WTC11 (cell line): ENCODE measurements at regions not wholly inside any gene's neighbourhood (a gene's known extent, or its start where the extent isn't known, plus 50 kb on each side); places are given as distances from the start of the nearest gene placed in this dataset.
"Not testable (repeated sequence)": the region's sequence is repeated elsewhere in the genome, so short reads cannot be mapped to it uniquely, and the experiment has no call there.

Source experiments
- ATAC-seq: fragments of 200-7000 bp; cut with Tn5 transposase; 2 replicates; pipeline ENCODE4 v1.10.0; 2021; ENCODE audit warnings: mild to moderate bottlenecking, moderate library complexity
- CTCF ChIA-PET: fragments of 300-600 bp; sonication (Branson Sonifier 250); formaldehyde crosslinking; loops from one replicate; lab custom pipeline; 2021; ENCODE audit warnings: antibody characterized with exemption; lab: Charles Lee
- POLR2A ChIA-PET: fragments of 350-600 bp; sonication (Branson Sonifier 250); formaldehyde crosslinking; loops from one replicate; lab custom pipeline; 2021; ENCODE audit warnings: antibody characterized with exemption; lab: Charles Lee
- DNase-seq: peaks from one replicate; pipeline ENCODE4 v3.0.0; 2021; ENCODE audit warnings: low spot score
- H3K27ac Mint-ChIP-seq: 2 replicates; pipeline ENCODE4 v1.8.0; 2021; ENCODE audit warnings: mixed read lengths
- H3K27me3 Mint-ChIP-seq: 2 replicates; pipeline ENCODE4 v1.8.0; 2021; ENCODE audit warnings: low read depth, mild to moderate bottlenecking, moderate library complexity, mixed read lengths
- H3K36me3 Mint-ChIP-seq: 2 replicates; pipeline ENCODE4 v1.8.0; 2021; ENCODE audit warnings: mixed read lengths
- H3K4me1 Mint-ChIP-seq: 2 replicates; pipeline ENCODE4 v1.8.0; 2022; ENCODE audit warnings: mixed read lengths
- H3K4me3 Mint-ChIP-seq: 2 replicates; pipeline ENCODE4 v1.8.0; 2021; ENCODE audit warnings: mild to moderate bottlenecking, moderate library complexity, mixed read lengths
- H3K9me3 Mint-ChIP-seq: 2 replicates; pipeline ENCODE4 v1.8.0; 2021; ENCODE audit warnings: mixed read lengths
- CREB1 ChIP-seq: sonication (generic); formaldehyde crosslinking; IDR thresholded peaks from 2 replicates; pipeline ENCODE4 v1.8.0; 2023; ENCODE audit warnings: mild to moderate bottlenecking, missing genetic modification reagents
- CREM ChIP-seq: sonication (generic); formaldehyde crosslinking; IDR thresholded peaks from 2 replicates; pipeline ENCODE4 v1.8.1; 2022; ENCODE audit warnings: mild to moderate bottlenecking, missing genetic modification reagents, moderate library complexity
- ELF4 ChIP-seq: sonication (generic); formaldehyde crosslinking; IDR thresholded peaks from 2 replicates; pipeline ENCODE4 v1.8.1; 2022; ENCODE audit warnings: low read depth, mild to moderate bottlenecking, moderate library complexity, missing genetic modification reagents
- GABPB1 ChIP-seq: sonication (generic); formaldehyde crosslinking; IDR thresholded peaks from 2 replicates; pipeline ENCODE4 v1.8.1; 2023; ENCODE audit warnings: mild to moderate bottlenecking, missing genetic modification reagents
- NFATC4 ChIP-seq: fragments of 250-450 bp; sonication (Bioruptor Pico); IDR thresholded peaks from 2 replicates; pipeline ENCODE4 v1.9.0; 2021; ENCODE audit warnings: mild to moderate bottlenecking
- NR2C2 ChIP-seq: sonication (generic); formaldehyde crosslinking; IDR thresholded peaks from 2 replicates; pipeline ENCODE4 v1.8.0; 2022; ENCODE audit warnings: mild to moderate bottlenecking, missing genetic modification reagents
- NR3C1 ChIP-seq: sonication (generic); formaldehyde crosslinking; conservative IDR thresholded peaks from 2 replicates; pipeline ENCODE4 v1.8.1; 2023; ENCODE audit warnings: low read depth, mild to moderate bottlenecking, missing genetic modification reagents
- PRRX2 ChIP-seq: fragments of 250-450 bp; sonication (Bioruptor Pico); IDR thresholded peaks from 2 replicates; pipeline ENCODE4 v1.8.0; 2021; ENCODE audit warnings: mild to moderate bottlenecking
- RORB ChIP-seq: fragments of 250-450 bp; sonication (Bioruptor Pico); IDR thresholded peaks from 2 replicates; pipeline ENCODE4 v1.9.0; 2021; ENCODE audit warnings: mild to moderate bottlenecking
- TCF7 ChIP-seq: sonication (generic); formaldehyde crosslinking; IDR thresholded peaks from 2 replicates; pipeline ENCODE4 v1.8.0; 2022; ENCODE audit warnings: mild to moderate bottlenecking, low read depth, missing genetic modification reagents, moderate library complexity
- TEAD4 ChIP-seq: sonication (generic); formaldehyde crosslinking; IDR thresholded peaks from 2 replicates; pipeline ENCODE4 v1.8.0; 2022; ENCODE audit warnings: mild to moderate bottlenecking, missing genetic modification reagents
- ZNF121 ChIP-seq: sonication (generic); formaldehyde crosslinking; IDR thresholded peaks from 2 replicates; pipeline ENCODE4 v1.8.0; 2023; ENCODE audit warnings: missing genetic modification reagents
- ZNF423 ChIP-seq: fragments of 250-450 bp; sonication (Bioruptor Pico); IDR thresholded peaks from 2 replicates; pipeline ENCODE4 v2.1.2; 2022; ENCODE audit warnings: mild to moderate bottlenecking, moderate library complexity
- TF ChIP-seq, protein P1 (sequence below): sonication (generic); formaldehyde crosslinking; IDR thresholded peaks from 2 replicates; pipeline ENCODE4 v1.8.1; 2023; ENCODE audit warnings: mild to moderate bottlenecking, moderate library complexity, missing genetic modification reagents
- TF ChIP-seq, protein P2 (sequence below): sonication (generic); formaldehyde crosslinking; IDR thresholded peaks from 2 replicates; pipeline ENCODE4 v1.8.0; 2022; ENCODE audit warnings: mild to moderate bottlenecking, missing genetic modification reagents
- TF ChIP-seq, protein P3 (sequence below): fragments of 250-450 bp; sonication (Bioruptor Pico); IDR thresholded peaks from 2 replicates; pipeline ENCODE4 v1.9.0; 2021; ENCODE audit warnings: mild to moderate bottlenecking
- TF ChIP-seq, protein P4 (sequence below): sonication (generic); formaldehyde crosslinking; IDR thresholded peaks from 2 replicates; pipeline ENCODE4 v1.8.0; 2023; ENCODE audit warnings: mild to moderate bottlenecking, missing genetic modification reagents
- TF ChIP-seq, protein P5 (sequence below): sonication (generic); formaldehyde crosslinking; IDR thresholded peaks from 2 replicates; pipeline ENCODE4 v1.8.1; 2023; ENCODE audit warnings: mild to moderate bottlenecking, missing genetic modification reagents
- TF ChIP-seq, protein P6 (sequence below): sonication (generic); formaldehyde crosslinking; IDR thresholded peaks from 2 replicates; pipeline ENCODE4 v1.8.1; 2022; ENCODE audit warnings: missing genetic modification reagents, borderline replicate concordance

DNA sequence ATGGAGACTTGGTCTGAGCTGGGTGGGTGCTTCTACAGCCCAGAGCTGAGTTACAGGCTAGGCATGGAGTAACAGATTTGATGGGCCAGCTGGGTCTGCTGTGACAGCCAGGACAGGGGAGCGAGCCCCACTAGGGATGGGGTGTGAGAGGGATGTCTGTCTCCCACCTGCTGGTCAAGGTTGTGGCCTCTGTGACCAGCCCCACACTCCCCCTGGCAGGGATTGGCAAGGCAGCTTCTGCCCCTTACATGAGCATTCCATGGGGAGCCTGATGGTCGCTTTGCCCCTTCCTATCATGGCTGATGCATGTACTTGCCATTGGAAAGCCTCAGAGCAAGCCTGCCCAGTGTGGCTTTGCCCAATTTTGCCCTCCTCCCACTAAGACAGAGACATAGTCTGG is 162.0 kb upstream of the FIGN start:
- TF ChIP-seq GABPB1 (CRISPR knock-in tag) (no peak), ZNF121 (no peak), CREM (CRISPR knock-in tag) (no peak), PRRX2 (no peak), TCF7 (CRISPR knock-in tag) (no peak), ZNF423 (CRISPR knock-in tag) (no peak), RORB (CRISPR knock-in tag) (no peak), NR3C1 (CRISPR knock-in tag) (no peak), CREB1 (CRISPR knock-in tag) (no peak), ELF4 (CRISPR knock-in tag) (no peak), NFATC4 (CRISPR knock-in tag) (no peak), TEAD4 (no peak), NR2C2 (CRISPR knock-in tag) (no peak)
- TF ChIP-seq, protein P1, sequence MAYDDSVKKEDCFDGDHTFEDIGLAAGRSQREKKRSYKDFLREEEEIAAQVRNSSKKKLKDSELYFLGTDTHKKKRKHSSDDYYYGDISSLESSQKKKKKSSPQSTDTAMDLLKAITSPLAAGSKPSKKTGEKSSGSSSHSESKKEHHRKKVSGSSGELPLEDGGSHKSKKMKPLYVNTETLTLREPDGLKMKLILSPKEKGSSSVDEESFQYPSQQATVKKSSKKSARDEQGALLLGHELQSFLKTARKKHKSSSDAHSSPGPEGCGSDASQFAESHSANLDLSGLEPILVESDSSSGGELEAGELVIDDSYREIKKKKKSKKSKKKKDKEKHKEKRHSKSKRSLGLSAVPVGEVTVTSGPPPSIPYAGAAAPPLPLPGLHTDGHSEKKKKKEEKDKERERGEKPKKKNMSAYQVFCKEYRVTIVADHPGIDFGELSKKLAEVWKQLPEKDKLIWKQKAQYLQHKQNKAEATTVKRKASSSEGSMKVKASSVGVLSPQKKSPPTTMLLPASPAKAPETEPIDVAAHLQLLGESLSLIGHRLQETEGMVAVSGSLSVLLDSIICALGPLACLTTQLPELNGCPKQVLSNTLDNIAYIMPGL (CRISPR knock-in tag): no peak
- TF ChIP-seq, protein P2, sequence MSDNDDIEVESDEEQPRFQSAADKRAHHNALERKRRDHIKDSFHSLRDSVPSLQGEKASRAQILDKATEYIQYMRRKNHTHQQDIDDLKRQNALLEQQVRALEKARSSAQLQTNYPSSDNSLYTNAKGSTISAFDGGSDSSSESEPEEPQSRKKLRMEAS (CRISPR knock-in tag): no peak
- TF ChIP-seq, protein P3, sequence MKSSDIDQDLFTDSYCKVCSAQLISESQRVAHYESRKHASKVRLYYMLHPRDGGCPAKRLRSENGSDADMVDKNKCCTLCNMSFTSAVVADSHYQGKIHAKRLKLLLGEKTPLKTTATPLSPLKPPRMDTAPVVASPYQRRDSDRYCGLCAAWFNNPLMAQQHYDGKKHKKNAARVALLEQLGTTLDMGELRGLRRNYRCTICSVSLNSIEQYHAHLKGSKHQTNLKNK (CRISPR knock-in tag): no peak
- TF ChIP-seq, protein P4, sequence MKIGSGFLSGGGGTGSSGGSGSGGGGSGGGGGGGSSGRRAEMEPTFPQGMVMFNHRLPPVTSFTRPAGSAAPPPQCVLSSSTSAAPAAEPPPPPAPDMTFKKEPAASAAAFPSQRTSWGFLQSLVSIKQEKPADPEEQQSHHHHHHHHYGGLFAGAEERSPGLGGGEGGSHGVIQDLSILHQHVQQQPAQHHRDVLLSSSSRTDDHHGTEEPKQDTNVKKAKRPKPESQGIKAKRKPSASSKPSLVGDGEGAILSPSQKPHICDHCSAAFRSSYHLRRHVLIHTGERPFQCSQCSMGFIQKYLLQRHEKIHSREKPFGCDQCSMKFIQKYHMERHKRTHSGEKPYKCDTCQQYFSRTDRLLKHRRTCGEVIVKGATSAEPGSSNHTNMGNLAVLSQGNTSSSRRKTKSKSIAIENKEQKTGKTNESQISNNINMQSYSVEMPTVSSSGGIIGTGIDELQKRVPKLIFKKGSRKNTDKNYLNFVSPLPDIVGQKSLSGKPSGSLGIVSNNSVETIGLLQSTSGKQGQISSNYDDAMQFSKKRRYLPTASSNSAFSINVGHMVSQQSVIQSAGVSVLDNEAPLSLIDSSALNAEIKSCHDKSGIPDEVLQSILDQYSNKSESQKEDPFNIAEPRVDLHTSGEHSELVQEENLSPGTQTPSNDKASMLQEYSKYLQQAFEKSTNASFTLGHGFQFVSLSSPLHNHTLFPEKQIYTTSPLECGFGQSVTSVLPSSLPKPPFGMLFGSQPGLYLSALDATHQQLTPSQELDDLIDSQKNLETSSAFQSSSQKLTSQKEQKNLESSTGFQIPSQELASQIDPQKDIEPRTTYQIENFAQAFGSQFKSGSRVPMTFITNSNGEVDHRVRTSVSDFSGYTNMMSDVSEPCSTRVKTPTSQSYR: no peak
- TF ChIP-seq, protein P5, sequence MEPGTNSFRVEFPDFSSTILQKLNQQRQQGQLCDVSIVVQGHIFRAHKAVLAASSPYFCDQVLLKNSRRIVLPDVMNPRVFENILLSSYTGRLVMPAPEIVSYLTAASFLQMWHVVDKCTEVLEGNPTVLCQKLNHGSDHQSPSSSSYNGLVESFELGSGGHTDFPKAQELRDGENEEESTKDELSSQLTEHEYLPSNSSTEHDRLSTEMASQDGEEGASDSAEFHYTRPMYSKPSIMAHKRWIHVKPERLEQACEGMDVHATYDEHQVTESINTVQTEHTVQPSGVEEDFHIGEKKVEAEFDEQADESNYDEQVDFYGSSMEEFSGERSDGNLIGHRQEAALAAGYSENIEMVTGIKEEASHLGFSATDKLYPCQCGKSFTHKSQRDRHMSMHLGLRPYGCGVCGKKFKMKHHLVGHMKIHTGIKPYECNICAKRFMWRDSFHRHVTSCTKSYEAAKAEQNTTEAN (CRISPR knock-in tag): no peak
- TF ChIP-seq, protein P6, sequence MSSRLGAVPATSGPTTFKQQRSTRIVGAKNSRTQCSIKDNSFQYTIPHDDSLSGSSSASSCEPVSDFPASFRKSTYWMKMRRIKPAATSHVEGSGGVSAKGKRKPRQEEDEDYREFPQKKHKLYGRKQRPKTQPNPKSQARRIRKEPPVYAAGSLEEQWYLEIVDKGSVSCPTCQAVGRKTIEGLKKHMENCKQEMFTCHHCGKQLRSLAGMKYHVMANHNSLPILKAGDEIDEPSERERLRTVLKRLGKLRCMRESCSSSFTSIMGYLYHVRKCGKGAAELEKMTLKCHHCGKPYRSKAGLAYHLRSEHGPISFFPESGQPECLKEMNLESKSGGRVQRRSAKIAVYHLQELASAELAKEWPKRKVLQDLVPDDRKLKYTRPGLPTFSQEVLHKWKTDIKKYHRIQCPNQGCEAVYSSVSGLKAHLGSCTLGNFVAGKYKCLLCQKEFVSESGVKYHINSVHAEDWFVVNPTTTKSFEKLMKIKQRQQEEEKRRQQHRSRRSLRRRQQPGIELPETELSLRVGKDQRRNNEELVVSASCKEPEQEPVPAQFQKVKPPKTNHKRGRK (CRISPR knock-in tag): no peak
- TF ChIP-seq, all 79 proteins: peak for 0
- CTCF ChIA-PET: interaction anchor here (1.1 kb wide), 1 partner anchor 19 kb away, joined by 4 read pairs; no protein-coding TSS in a partner anchor
- Mint-ChIP-seq H3K27me3 (no peaks in the 10 kb centered on the region), H3K4me3 (no peak overlapping the region), H3K9me3 (peaks cover 37% of the 10 kb centered on the region), H3K27ac (no peak overlapping the region), H3K4me1 (no peaks in the 10 kb centered on the region), H3K36me3 (peaks cover 15% of the 10 kb centered on the region)
- POLR2A ChIA-PET: no interaction called here
- DNase-seq: no peak
- ATAC-seq: no peak

DNA sequence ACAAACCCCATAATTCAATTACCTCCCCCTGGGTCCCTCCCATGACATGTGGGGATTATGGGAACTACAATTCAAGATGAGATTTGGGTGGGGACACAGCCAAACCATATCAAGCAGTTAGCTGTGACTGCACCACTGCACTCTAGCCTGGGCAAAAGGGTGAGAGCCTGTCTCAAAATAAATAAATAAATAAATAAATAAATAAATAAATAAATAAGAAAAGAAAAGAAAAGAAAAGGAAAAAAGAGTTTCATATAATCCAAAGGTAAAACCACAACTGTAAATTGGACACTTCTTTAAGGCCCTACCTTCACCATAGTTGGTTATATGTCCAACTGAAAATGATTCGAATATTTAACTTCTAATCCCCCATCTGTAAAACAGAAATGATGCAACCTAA is 157.6 kb upstream of the FIGN start:
- H3K4me1 Mint-ChIP-seq, H3K4me3 Mint-ChIP-seq, POLR2A ChIA-PET, CTCF ChIA-PET, H3K27me3 Mint-ChIP-seq, H3K27ac Mint-ChIP-seq, ATAC-seq, DNase-seq: not testable (repeated sequence)
- H3K36me3 Mint-ChIP-seq: peaks cover 12% of the 10 kb centered on the region
- H3K9me3 Mint-ChIP-seq: peaks cover 37% of the 10 kb centered on the region
